BLaER1 treated with 17β-estradiol and CSF1 and Interleukin-3, amounts not matched to agents 10 nM and 100 nM (cell line): ENCODE measurements at regions not wholly inside any gene's neighbourhood (a gene's known extent, or its start where the extent isn't known, plus 50 kb on each side); places are given as distances from the start of the nearest gene placed in this dataset.

ENCODE experiments used
- H3K27ac ChIP-seq, 11 experiments: shearing (Covaris generic); formaldehyde crosslinking; 2 replicates each; pipeline ENCODE4 v1.8.1; 2022
- H3K27me3 ChIP-seq, 11 experiments: shearing (Covaris generic); formaldehyde crosslinking; 2 replicates each; pipeline ENCODE4 v1.8.1; 2022
- H3K36me3 ChIP-seq, 11 experiments: shearing (Covaris generic); formaldehyde crosslinking; 2 replicates each; pipeline ENCODE4 v1.8.1; 2022
- H3K4me1 ChIP-seq, 10 experiments: shearing (Covaris generic); formaldehyde crosslinking; 2 replicates each; pipeline ENCODE4 v1.8.1; 2022
- H3K4me2 ChIP-seq, 11 experiments: shearing (Covaris generic); formaldehyde crosslinking; 2 replicates each; pipeline ENCODE4 v1.8.1; 2022
- H3K4me3 ChIP-seq, 10 experiments: shearing (Covaris generic); formaldehyde crosslinking; 2 replicates each; pipeline ENCODE4 v1.8.1; 2022
- H3K9ac ChIP-seq, 11 experiments: shearing (Covaris generic); formaldehyde crosslinking; 2 replicates each; pipeline ENCODE4 v1.8.1; 2022
- H3K9me3 ChIP-seq, 11 experiments: shearing (Covaris generic); formaldehyde crosslinking; replicated peaks in 1 of 11; 2 replicates each; pipeline ENCODE4 v1.8.1; 2022
- H4K20me1 ChIP-seq, 11 experiments: shearing (Covaris generic); formaldehyde crosslinking; 2 replicates each; pipeline ENCODE4 v1.8.1; 2022
- Cebpa-rat ChIP-seq, 11 experiments: shearing (Covaris generic); IDR thresholded peaks; 2 replicates each; pipeline ENCODE4 v1.8.1; 2022

- TF ChIP-seq Cebpa-rat (IDR thresholded peaks at IDR 0.05) = no peak
- Histone ChIP-seq H3K36me3 (no peaks in the 10 kb centered on the region), H3K4me2 (no peak overlapping the region), H3K9ac (no peak overlapping the region), H3K4me3 (no peak overlapping the region), H4K20me1 (no peaks in the 10 kb centered on the region), H3K27me3 (peaks cover 0 to 3% (median 0%) of the 10 kb centered on the region in 11 experiments; a peak in 1 of 22 replicates), H3K4me1 (peaks cover 7 to 30% (median 8%) of the 10 kb centered on the region in 10 experiments; a peak in 18 of 20 replicates), H3K27ac (no peak overlapping the region), H3K9me3 (peaks cover 0 to 21% (median 0%) of the 10 kb centered on the region in 11 experiments; a peak in 8 of 22 replicates)
Observed at GRCh38 chr15:96064351-96064756, 266.1 kb upstream of the NR2F2 start.

- H3K27ac ChIP-seq = no peak overlapping the region
- H3K4me1 ChIP-seq = peaks cover 6 to 16% (median 8%) of the 10 kb centered on the region in 10 experiments; a peak in 18 of 20 replicates
- H3K4me2 ChIP-seq = no peak overlapping the region
- TF ChIP-seq Cebpa-rat (IDR thresholded peaks at IDR 0.05) = no peak
- H4K20me1 ChIP-seq = no peaks in the 10 kb centered on the region
- H3K9ac ChIP-seq = no peak overlapping the region
- peaks cover 0 to 3% (median 0%) of the 10 kb centered on the region in 11 experiments; a peak in 1 of 22 replicates for H3K27me3 ChIP-seq
- H3K9me3 ChIP-seq = peaks cover 0 to 12% (median 0%) of the 10 kb centered on the region in 11 experiments; a peak in 7 of 22 replicates
- no peaks in the 10 kb centered on the region for H3K36me3 ChIP-seq
- H3K4me3 ChIP-seq = no peak overlapping the region
Observed at GRCh38 chr15:96066126-96066525, 264.4 kb upstream of the NR2F2 start.

GRCh38 chr15:96066852-96067495 lies 263.5 kb upstream of the NR2F2 start:
- H3K9ac ChIP-seq = no peak overlapping the region
- H3K27me3 ChIP-seq = peaks cover 0 to 3% (median 0%) of the 10 kb centered on the region in 11 experiments; a peak in 1 of 22 replicates
- no peak overlapping the region for H3K4me3 ChIP-seq
- no peaks in the 10 kb centered on the region for H3K36me3 ChIP-seq
- peaks cover 6 to 16% (median 8%) of the 10 kb centered on the region in 10 experiments; a peak in 18 of 20 replicates for H3K4me1 ChIP-seq
- H3K27ac ChIP-seq = peak overlapping the region in 3 of 11 experiments; percentile 35 to 49 (median 39); a peak in 3 of 22 replicates
- H3K4me2 ChIP-seq = peak overlapping the region in 10 of 11 experiments; percentile 1 to 67 (median 42); a peak in 14 of 22 replicates
- TF ChIP-seq Cebpa-rat (IDR thresholded peaks at IDR 0.05) = no peak; a peak in 1 of 22 replicates
- H3K9me3 ChIP-seq = peaks cover 0 to 12% (median 0%) of the 10 kb centered on the region in 11 experiments; a peak in 7 of 22 replicates
- no peaks in the 10 kb centered on the region for H4K20me1 ChIP-seq

GRCh38 chr15:96067677-96068076 lies 262.8 kb upstream of the NR2F2 start:
- no peak overlapping the region for H3K9ac ChIP-seq

GRCh38 chr15:96068897-96069296 lies 261.6 kb upstream of the NR2F2 start:
- Histone ChIP-seq H3K4me3 (no peak overlapping the region), H3K4me2 (no peak overlapping the region), H3K27ac (no peak overlapping the region), H3K4me1 (peaks cover 6 to 16% (median 8%) of the 10 kb centered on the region in 10 experiments; a peak in 18 of 20 replicates), H4K20me1 (no peaks in the 10 kb centered on the region), H3K36me3 (no peaks in the 10 kb centered on the region), H3K27me3 (no peaks in the 10 kb centered on the region), H3K9ac (no peak overlapping the region), H3K9me3 (peaks cover 0 to 7% (median 0%) of the 10 kb centered on the region in 11 experiments; a peak in 6 of 22 replicates)
- no peak for TF ChIP-seq Cebpa-rat (IDR thresholded peaks at IDR 0.05)

More at GRCh38 chr15:96067677-96068076, 262.8 kb upstream of the NR2F2 start:
- peaks cover 0 to 12% (median 0%) of the 10 kb centered on the region in 11 experiments; a peak in 7 of 22 replicates for H3K9me3 ChIP-seq
- H3K4me3 ChIP-seq = no peak overlapping the region
- H3K27me3 ChIP-seq = peaks cover 0 to 3% (median 0%) of the 10 kb centered on the region in 11 experiments; a peak in 1 of 22 replicates
- H3K4me1 ChIP-seq = peaks cover 6 to 16% (median 8%) of the 10 kb centered on the region in 10 experiments; a peak in 18 of 20 replicates
- H4K20me1 ChIP-seq = no peaks in the 10 kb centered on the region
- H3K36me3 ChIP-seq = no peaks in the 10 kb centered on the region
- peak overlapping the region in 10 of 11 experiments; percentile 1 to 67 (median 42); a peak in 11 of 22 replicates for H3K4me2 ChIP-seq
- TF ChIP-seq Cebpa-rat (IDR thresholded peaks at IDR 0.05) = no peak
- H3K27ac ChIP-seq = peak overlapping the region in 4 of 11 experiments; percentile 10 to 49 (median 37); a peak in 4 of 22 replicates

- H3K4me2 ChIP-seq = no peak overlapping the region
- H3K4me3 ChIP-seq = no peak overlapping the region
- H3K9me3 ChIP-seq = no peaks in the 10 kb centered on the region
- H3K27me3 ChIP-seq = no peaks in the 10 kb centered on the region
- H3K36me3 ChIP-seq = no peaks in the 10 kb centered on the region
- H3K9ac ChIP-seq = no peak overlapping the region
- no peaks in the 10 kb centered on the region for H4K20me1 ChIP-seq
- H3K4me1 ChIP-seq = peaks cover 6 to 16% (median 8%) of the 10 kb centered on the region in 10 experiments; a peak in 18 of 20 replicates
- TF ChIP-seq Cebpa-rat (IDR thresholded peaks at IDR 0.05) = no peak
- no peak overlapping the region for H3K27ac ChIP-seq
Observed at GRCh38 chr15:96070636-96071035, 259.9 kb upstream of the NR2F2 start.

- no peak for TF ChIP-seq Cebpa-rat (IDR thresholded peaks at IDR 0.05)
- Histone ChIP-seq H3K4me3 (no peak overlapping the region), H3K9ac (no peak overlapping the region), H3K36me3 (no peaks in the 10 kb centered on the region), H3K4me2 (no peak overlapping the region), H3K4me1 (peaks cover 0 to 3% (median 0%) of the 10 kb centered on the region in 10 experiments; a peak in 1 of 20 replicates), H3K27me3 (no peaks in the 10 kb centered on the region), H4K20me1 (no peaks in the 10 kb centered on the region), H3K27ac (no peak overlapping the region), H3K9me3 (no peaks in the 10 kb centered on the region)
Observed at GRCh38 chr15:96072821-96073220, 257.7 kb upstream of the NR2F2 start.

- no peaks in the 10 kb centered on the region for H3K27me3 ChIP-seq
- H3K36me3 ChIP-seq = no peaks in the 10 kb centered on the region
- no peaks in the 10 kb centered on the region for H3K4me1 ChIP-seq
- H3K27ac ChIP-seq = no peak overlapping the region
- no peak overlapping the region for H3K4me3 ChIP-seq
- no peaks in the 10 kb centered on the region for H4K20me1 ChIP-seq
- H3K9ac ChIP-seq = no peak overlapping the region
- no peak overlapping the region for H3K4me2 ChIP-seq
- no peak for TF ChIP-seq Cebpa-rat (IDR thresholded peaks at IDR 0.05)
- no peaks in the 10 kb centered on the region for H3K9me3 ChIP-seq
Observed at GRCh38 chr15:96073908-96074307, 256.6 kb upstream of the NR2F2 start.

- Histone ChIP-seq H3K36me3 (no peaks in the 10 kb centered on the region), H3K27ac (no peak overlapping the region), H3K4me2 (no peak overlapping the region), H3K9me3 (no peaks in the 10 kb centered on the region), H3K4me1 (no peaks in the 10 kb centered on the region), H3K9ac (no peak overlapping the region), H4K20me1 (no peaks in the 10 kb centered on the region), H3K4me3 (no peak overlapping the region), H3K27me3 (no peaks in the 10 kb centered on the region)
- no peak for TF ChIP-seq Cebpa-rat (IDR thresholded peaks at IDR 0.05)
Observed at GRCh38 chr15:96075895-96076294, 254.6 kb upstream of the NR2F2 start.
